ACC112 (cell line): ENCODE measurements at regions not wholly inside any gene's neighbourhood (a gene's known extent, or its start where the extent isn't known, plus 50 kb on each side); places are given as distances from the start of the nearest gene placed in this dataset.

Experiments
- H2AFZ ChIP-seq: fragments of 200-600 bp; sonication (generic); one replicate; pipeline ENCODE4 v1.6.0; 2017; ENCODE audit warnings: antibody characterized with exemption, low read length; ENCODE audit not compliant: unreplicated experiment
- H3K27ac ChIP-seq: fragments of 200-600 bp; sonication (generic); 2 replicates; pipeline ENCODE4 v1.5.1; 2014; ENCODE audit warnings: low read depth, mild to moderate bottlenecking, antibody characterized with exemption, low read length, moderate library complexity
- H3K27me3 ChIP-seq: fragments of 200-600 bp; sonication (generic); 2 replicates; pipeline ENCODE4 v1.6.1; 2014; ENCODE audit warnings: mild to moderate bottlenecking, antibody characterized with exemption, low read length, moderate library complexity, mixed read lengths; ENCODE audit not compliant: insufficient read depth
- H3K36me3 ChIP-seq: fragments of 200-600 bp; sonication (generic); 2 replicates; pipeline ENCODE4 v1.6.1; 2016; ENCODE audit warnings: mild to moderate bottlenecking, antibody characterized with exemption, low read length, moderate library complexity, mixed read lengths; ENCODE audit not compliant: insufficient read depth
- H3K4me1 ChIP-seq: fragments of 200-600 bp; sonication (generic); one replicate; pipeline ENCODE4 v1.6.1; 2016; ENCODE audit warnings: low read length, mixed read lengths; ENCODE audit not compliant: insufficient read depth, unreplicated experiment, control insufficient read depth
- H3K4me3 ChIP-seq: fragments of 200-600 bp; sonication (generic); 2 replicates; pipeline ENCODE4 v1.5.1; 2014; ENCODE audit warnings: mild to moderate bottlenecking, low read depth, low read length
- H3K79me2 ChIP-seq: fragments of 200-600 bp; sonication (generic); one replicate; pipeline ENCODE4 v1.6.0; 2016; ENCODE audit warnings: low read length; ENCODE audit not compliant: control insufficient read depth, unreplicated experiment, insufficient read depth

DNA sequence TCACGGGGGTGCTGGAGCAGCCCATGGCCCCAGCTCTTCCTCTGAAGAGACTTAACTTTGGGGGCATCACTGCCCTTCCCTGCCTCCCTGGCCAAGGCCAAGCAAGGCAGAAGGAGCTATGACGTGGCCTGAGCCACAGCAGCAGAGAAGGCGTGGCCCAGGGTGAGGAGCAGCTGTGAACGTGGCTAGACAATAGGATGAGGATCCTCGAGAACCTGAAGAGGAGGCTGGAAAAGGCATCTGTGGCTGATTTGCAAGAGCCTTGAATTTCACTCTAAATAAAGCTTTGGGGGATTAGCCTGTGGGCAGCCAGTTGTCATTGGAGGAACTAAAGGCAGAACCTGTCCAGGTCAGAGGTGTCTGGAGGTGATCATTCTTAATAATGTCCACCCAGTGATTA, 652.9 kb upstream of the ID2 start:
- Histone ChIP-seq H3K36me3 (no peaks in the 10 kb centered on the region), H3K4me3 (no peak overlapping the region), H3K4me1 (no peaks in the 10 kb centered on the region), H3K27ac (no peak overlapping the region), H2AFZ (no peak overlapping the region), H3K27me3 (no peaks in the 10 kb centered on the region; the same call in 1 of the 2 replicates), H3K79me2 (no peaks in the 10 kb centered on the region)

DNA sequence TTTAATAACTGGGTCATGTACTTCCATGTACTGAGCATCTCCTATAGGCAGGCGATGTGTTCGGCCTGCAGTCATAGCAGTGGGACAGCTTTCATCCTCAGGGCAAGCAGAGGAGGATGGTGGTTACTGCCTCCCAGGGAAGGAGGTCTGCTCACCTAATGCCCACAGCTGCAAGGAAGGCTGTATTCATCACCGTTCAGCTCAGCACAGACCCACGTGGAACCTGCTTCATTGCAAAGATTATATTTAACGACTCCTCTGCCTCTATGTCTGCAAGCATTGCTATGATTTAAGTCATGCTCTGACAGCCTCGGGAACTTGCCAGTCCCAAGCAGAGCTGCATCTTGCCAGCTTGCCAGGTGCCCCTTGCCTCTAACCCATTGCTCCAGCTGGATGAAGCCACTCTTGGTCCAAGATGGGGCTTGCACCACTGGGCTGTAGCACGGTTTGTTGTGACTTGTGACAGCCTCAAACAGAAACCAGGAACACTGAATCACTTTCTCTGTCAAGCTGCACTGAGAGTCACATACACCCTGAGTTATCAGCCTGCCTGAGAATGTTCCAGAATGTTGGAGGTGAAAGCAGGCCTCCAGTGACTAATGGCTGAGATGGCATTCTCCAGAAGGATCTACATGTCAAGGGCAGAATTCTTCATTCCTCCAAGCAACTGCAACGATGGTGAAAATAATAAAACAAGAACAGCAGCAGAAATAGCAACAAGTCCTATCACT, 651.1 kb upstream of the ID2 start:
- Histone ChIP-seq H3K27ac (no peak overlapping the region), H3K4me3 (no peak overlapping the region), H3K79me2 (no peaks in the 10 kb centered on the region), H3K36me3 (no peaks in the 10 kb centered on the region), H3K27me3 (no peaks in the 10 kb centered on the region), H2AFZ (no peak overlapping the region), H3K4me1 (no peaks in the 10 kb centered on the region)

DNA sequence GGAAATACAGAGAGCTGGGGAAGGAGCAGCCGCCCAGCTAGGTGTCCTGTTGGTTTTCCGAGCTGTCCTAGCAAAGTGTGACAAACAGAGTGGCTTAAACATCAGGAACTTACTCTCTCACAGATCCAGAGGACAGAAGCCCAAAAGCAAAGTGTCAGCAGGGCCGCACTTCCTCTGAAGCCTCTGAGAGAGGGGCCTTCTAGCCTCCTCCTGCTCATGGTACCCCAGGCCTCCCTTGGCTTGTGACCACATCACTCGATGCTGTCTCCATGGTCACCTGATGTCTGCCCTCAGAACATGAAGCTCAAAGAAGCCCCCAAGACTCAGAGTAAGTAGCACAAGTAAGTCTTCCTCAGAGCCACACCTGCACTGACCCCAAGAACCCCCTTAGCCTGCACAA, 650.5 kb upstream of the ID2 start:
- Histone ChIP-seq H3K4me1 (no peaks in the 10 kb centered on the region), H3K4me3 (no peak overlapping the region), H3K79me2 (no peaks in the 10 kb centered on the region), H2AFZ (no peak overlapping the region), H3K27me3 (no peaks in the 10 kb centered on the region), H3K36me3 (no peaks in the 10 kb centered on the region), H3K27ac (no peak overlapping the region)

DNA sequence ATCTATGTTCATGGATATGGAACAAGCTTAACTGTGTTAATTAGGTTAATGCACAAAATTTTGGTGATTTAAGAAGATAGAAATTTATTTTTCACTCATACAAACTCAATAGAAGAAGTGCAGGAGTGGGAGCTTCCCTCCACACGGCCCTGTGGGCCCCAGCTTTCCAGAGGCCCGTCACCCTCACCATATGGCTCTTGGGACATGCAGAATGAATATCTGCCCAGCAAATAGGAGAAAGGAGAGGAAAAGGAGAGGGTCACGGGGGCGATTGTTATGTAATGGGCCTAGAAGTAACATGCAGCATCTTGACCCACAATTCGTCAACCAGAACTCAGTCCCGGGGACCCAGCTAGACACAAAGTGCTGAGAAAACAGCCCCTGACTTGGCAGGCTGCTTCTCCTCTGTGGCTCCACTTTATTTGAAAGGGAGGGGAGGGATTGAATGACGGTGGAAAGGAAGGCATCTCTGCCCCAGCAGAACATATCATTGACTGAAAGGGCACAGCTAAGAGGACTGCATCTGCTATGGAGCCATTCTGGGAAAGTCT, 648.2 kb upstream of the ID2 start:
- no peak overlapping the region for H3K4me3 ChIP-seq
- H3K4me1 ChIP-seq, result no peaks in the 10 kb centered on the region
- H3K27me3 ChIP-seq, result no peaks in the 10 kb centered on the region
- no peaks in the 10 kb centered on the region for H3K36me3 ChIP-seq
- no peaks in the 10 kb centered on the region for H3K79me2 ChIP-seq
- no peak overlapping the region for H3K27ac ChIP-seq
- H2AFZ ChIP-seq, result no peak overlapping the region

DNA sequence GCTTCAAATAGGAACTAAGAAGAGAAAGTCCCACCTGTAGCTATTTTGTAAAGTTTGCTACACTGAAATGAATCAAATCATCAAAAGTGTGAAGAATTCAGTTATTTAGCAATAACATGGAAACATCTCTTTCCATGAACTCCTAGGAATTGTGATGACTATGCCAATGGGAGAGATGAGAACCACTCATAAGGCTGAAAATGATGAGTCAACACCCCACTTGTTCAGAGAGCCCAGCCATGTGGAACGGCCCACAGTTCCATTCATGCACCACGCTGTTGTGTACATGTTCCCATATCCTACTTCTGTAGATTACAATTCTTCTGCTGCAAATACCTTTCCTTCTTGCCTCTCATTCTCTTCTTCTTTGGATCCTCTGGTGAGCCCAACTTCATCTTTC, 645.5 kb upstream of the ID2 start:
- H3K36me3 ChIP-seq, result no peaks in the 10 kb centered on the region

DNA sequence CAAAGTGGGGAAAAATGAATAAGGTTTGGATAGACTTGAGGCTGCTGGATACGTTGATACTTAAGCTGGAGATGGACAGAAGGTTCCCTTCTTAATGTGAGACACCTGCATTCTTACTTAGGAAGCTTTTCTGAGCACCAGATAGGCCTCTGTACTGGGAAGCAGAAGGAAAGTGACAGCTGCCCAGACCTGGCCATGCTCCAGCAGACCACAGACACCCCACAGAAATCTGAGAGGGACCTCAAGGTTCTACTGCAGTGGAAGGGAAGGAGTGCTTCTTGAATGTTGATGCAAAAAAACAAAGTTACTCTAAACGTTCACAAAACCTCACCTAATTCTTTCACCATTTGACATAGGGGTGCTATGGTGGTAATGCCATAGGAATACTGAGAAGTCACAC, 642.1 kb upstream of the ID2 start:
- no peaks in the 10 kb centered on the region for H3K4me1 ChIP-seq
- no peaks in the 10 kb centered on the region for H3K36me3 ChIP-seq
- H3K4me3 ChIP-seq, result no peak overlapping the region
- H3K27ac ChIP-seq, result no peak overlapping the region
- H3K27me3 ChIP-seq, result no peaks in the 10 kb centered on the region
- H2AFZ ChIP-seq, result no peak overlapping the region
- no peaks in the 10 kb centered on the region for H3K79me2 ChIP-seq

More for the DNA sequence above, 645.5 kb upstream of the ID2 start:
- no peaks in the 10 kb centered on the region for H3K27me3 ChIP-seq
- no peak overlapping the region for H3K27ac ChIP-seq
- H3K4me3 ChIP-seq, result no peak overlapping the region
- no peaks in the 10 kb centered on the region for H3K79me2 ChIP-seq
- H3K4me1 ChIP-seq, result no peaks in the 10 kb centered on the region
- H2AFZ ChIP-seq, result no peak overlapping the region

DNA sequence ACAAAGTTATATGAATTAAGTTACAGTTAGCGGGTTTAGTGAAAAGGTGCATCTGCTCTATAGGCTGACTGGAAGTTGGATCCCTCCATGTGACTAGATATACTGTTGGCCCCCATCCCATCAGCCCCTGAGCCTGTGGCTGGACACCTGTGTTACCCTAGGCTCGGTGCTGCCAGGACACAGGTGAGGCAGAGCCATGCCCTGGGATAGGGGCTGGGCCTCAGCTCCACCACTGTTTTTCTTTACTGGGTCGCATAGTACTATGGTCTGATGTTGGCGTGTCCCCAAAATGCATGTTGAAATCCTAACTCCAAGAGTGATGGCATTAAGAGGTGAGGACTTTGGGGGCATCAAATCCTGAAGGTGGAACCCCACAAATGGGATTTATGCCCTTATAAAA, 638.6 kb upstream of the ID2 start:
- H3K27me3 ChIP-seq, result no peaks in the 10 kb centered on the region
- no peak overlapping the region for H2AFZ ChIP-seq
- H3K27ac ChIP-seq, result no peak overlapping the region
- H3K79me2 ChIP-seq, result no peaks in the 10 kb centered on the region
- no peaks in the 10 kb centered on the region for H3K4me1 ChIP-seq
- no peaks in the 10 kb centered on the region for H3K36me3 ChIP-seq
- no peak overlapping the region for H3K4me3 ChIP-seq

DNA sequence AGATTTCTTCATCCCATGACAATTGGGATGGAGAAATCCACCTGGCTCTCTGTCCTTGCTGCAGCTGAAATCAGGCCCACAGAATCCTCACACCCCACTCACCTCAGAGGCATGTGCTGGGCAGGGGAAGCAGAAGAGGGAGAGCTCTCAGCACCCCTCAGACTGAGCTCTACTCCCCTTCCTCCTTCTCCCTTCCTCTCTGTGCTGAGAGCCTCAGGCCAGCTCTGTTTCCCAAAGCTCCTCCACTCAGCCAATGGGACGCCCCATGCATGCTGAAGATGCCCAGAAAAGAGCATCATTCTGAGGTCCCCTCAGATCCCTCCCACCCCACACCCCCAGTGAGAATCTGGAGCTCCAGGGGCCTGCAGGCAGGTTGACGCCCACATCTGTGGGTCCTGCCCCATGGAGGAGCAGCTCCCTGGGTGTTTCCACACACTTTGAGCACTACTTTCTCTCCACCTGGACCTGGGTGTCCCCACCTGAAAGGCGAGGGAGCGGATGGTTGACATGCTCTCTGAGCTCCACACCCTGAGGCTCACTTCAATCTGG, 637.7 kb upstream of the ID2 start:
- no peak overlapping the region for H3K27ac ChIP-seq
- H3K36me3 ChIP-seq, result no peaks in the 10 kb centered on the region
- H3K79me2 ChIP-seq, result no peaks in the 10 kb centered on the region
- H3K4me1 ChIP-seq, result no peaks in the 10 kb centered on the region
- H3K4me3 ChIP-seq, result no peak overlapping the region
- H2AFZ ChIP-seq, result no peak overlapping the region
- no peaks in the 10 kb centered on the region for H3K27me3 ChIP-seq

DNA sequence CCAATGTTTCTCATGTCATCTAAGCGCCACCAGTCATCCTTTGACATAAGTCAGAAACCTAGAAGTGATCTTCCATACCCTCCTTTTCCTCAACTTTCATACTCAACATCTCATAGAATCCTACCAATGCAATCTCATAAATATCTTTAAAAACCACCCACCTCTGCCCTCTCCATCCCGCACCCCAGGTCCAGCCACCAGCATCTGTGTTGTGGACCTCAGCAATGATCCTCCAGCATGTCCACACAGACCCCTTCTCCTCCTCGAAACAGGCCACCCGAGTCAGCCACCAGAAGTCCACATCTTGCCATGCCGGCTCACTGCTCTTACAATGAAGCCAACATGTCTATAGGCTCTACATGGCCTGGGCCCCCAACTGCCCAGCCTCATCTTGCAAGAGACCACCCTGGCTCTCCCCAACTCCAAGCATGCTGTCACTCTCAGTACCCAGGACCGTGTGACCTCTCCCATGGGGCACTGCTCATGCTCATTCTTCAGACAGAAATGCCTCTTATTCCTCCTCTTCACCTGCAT, 636.7 kb upstream of the ID2 start:
- H2AFZ ChIP-seq, result no peak overlapping the region
- no peaks in the 10 kb centered on the region for H3K4me1 ChIP-seq
- H3K27ac ChIP-seq, result no peak overlapping the region
- no peak overlapping the region for H3K4me3 ChIP-seq
- H3K79me2 ChIP-seq, result no peaks in the 10 kb centered on the region
- H3K36me3 ChIP-seq, result no peaks in the 10 kb centered on the region
- H3K27me3 ChIP-seq, result no peaks in the 10 kb centered on the region

DNA sequence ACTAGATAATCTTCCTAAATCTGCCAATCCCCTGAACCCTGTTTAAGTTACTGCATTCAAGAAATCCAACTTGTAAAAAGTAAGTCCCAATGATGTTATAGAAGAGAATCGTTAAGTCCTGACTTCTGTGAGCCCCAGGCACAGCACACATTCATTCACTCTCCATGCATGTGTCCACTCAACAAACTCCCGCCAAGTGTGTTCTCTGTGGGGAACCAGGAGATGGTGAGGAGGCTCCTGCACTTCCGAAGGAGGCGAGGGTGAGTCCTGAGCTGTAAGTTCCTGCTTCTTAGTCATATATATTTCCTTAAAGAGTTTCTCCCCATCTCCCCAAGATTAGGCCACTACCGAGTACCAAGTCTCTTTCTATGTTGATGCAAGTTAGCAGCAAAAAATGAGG, 635.0 kb upstream of the ID2 start:
- H2AFZ ChIP-seq, result no peak overlapping the region
- no peaks in the 10 kb centered on the region for H3K27me3 ChIP-seq
- no peak overlapping the region for H3K4me3 ChIP-seq
- H3K27ac ChIP-seq, result no peak overlapping the region
- no peaks in the 10 kb centered on the region for H3K4me1 ChIP-seq
- H3K36me3 ChIP-seq, result no peaks in the 10 kb centered on the region
- H3K79me2 ChIP-seq, result no peaks in the 10 kb centered on the region

DNA sequence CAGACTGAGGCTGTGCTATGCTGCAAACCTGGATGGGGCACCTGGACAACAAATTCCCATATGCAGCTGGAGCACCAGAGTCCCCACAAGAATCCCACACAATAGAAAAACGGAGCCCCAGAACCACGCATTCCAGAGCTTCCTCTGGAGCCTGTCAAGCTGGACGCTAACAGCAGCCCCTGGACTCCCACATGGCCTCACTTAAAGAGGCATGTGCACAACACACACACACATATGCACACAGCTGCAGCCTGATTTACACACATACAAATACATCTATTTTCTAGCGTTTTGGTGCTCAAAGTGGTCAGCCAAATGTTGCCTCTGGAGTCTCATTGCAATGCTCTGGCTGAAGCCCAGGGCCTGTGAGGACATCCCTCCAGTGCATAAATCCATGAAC, 632.7 kb upstream of the ID2 start:
- no peaks in the 10 kb centered on the region for H3K4me1 ChIP-seq
- H3K36me3 ChIP-seq, result no peaks in the 10 kb centered on the region
- no peaks in the 10 kb centered on the region for H3K79me2 ChIP-seq
- H2AFZ ChIP-seq, result no peak overlapping the region
- no peak overlapping the region for H3K4me3 ChIP-seq
- no peak overlapping the region for H3K27ac ChIP-seq
- H3K27me3 ChIP-seq, result no peaks in the 10 kb centered on the region
